MCF 10A (cell line): ENCODE measurements at regions not wholly inside any gene's neighbourhood (a gene's known extent, or its start where the extent isn't known, plus 50 kb on each side); places are given as distances from the start of the nearest gene placed in this dataset.

ENCODE experiments used
- BruUV-seq: library from RNA; stranded (reverse); fragments of 400-500 nt; replicated peaks from 2 replicates; lab custom pipeline; 2021; lab: Mats Ljungman, UMichigan
- CTCF ChIA-PET: fragments of 300-600 bp; sonication (Branson Sonifier 250); formaldehyde crosslinking; extraction: SDS; loops from one replicate; lab custom pipeline; 2021; ENCODE audit warnings: antibody characterized with exemption, inconsistent platforms; lab: Yijun Ruan, JAX
- POLR2A ChIA-PET: fragments of 300-600, 350-650 bp; sonication (Branson Sonifier 250); formaldehyde crosslinking; extraction: SDS; loops from one replicate; lab custom pipeline; 2020; ENCODE audit warnings: antibody characterized with exemption, inconsistent platforms; lab: Yijun Ruan, JAX
- DNase-seq: peaks from one replicate; pipeline ENCODE4 v3.0.0-alpha.2; 2018; ENCODE audit not compliant: unreplicated experiment
- H3K27ac Mint-ChIP-seq: one replicate; pipeline ENCODE4 v1.8.0; 2022; ENCODE audit warnings: mild to moderate bottlenecking, low read depth, mixed read lengths; ENCODE audit not compliant: unreplicated experiment
- H3K27me3 Mint-ChIP-seq: one replicate; pipeline ENCODE4 v1.8.0; 2022; ENCODE audit warnings: mixed read lengths; ENCODE audit not compliant: insufficient read depth, unreplicated experiment
- H3K36me3 Mint-ChIP-seq: one replicate; pipeline ENCODE4 v1.8.0; 2022; ENCODE audit warnings: mild to moderate bottlenecking, moderate library complexity, mixed read lengths; ENCODE audit not compliant: insufficient read depth, unreplicated experiment
- H3K4me1 Mint-ChIP-seq: one replicate; pipeline ENCODE4 v1.8.0; 2022; ENCODE audit warnings: mixed read lengths; ENCODE audit not compliant: insufficient read depth, unreplicated experiment
- H3K4me3 Mint-ChIP-seq: one replicate; pipeline ENCODE4 v1.8.0; 2022; ENCODE audit warnings: mild to moderate bottlenecking, moderate library complexity, mixed read lengths; ENCODE audit not compliant: unreplicated experiment
- H3K9me3 Mint-ChIP-seq: one replicate; pipeline ENCODE4 v1.8.0; 2022; ENCODE audit warnings: mixed read lengths; ENCODE audit not compliant: unreplicated experiment
- CTCF ChIP-seq: fragments of 200-600 bp; IDR thresholded peaks from one replicate; pipeline ENCODE4 v1.8.0; 2022; ENCODE audit warnings: antibody characterized with exemption, mild to moderate bottlenecking; ENCODE audit not compliant: unreplicated experiment
- intact Hi-C: fragments of 100-400 bp; cut with micrococcal nuclease; formaldehyde crosslinking; loops from 2 replicates; pipeline ENCODE4 v1.14.1; 2022

DNA sequence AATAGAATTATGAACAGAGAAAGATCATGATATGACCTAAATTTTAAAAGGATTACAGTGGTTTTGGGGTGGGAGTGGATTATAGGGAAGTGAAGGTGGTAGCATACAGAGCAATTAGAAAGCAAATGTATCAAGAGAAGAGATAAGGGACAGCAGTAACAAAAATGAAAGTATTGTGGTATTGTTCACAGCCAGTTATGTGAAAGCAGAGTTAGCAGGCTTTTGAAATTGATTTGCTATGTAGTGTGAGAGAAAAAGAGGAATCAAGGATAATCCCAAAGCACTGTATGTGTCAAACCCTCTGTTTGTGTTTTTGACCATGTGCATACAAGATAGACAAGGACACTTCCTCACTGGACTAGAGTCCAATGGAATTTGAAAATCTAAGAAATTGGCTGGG, 1721.4 kb downstream of the PCDH9 start:
- H3K9me3 Mint-ChIP-seq: no peaks in the 10 kb centered on the region
- ChIA-PET CTCF (no interaction called here), POLR2A (no interaction called here)
- H3K4me1 Mint-ChIP-seq: no peaks in the 10 kb centered on the region
- H3K4me3 Mint-ChIP-seq: no peak overlapping the region
- DNase-seq: no peak
- no peaks in the 10 kb centered on the region for H3K27me3 Mint-ChIP-seq
- no peaks in the 10 kb centered on the region for H3K36me3 Mint-ChIP-seq
- BruUV-seq: no TSS peak
- H3K27ac Mint-ChIP-seq: no peak overlapping the region
- no peak for TF ChIP-seq CTCF
- intact Hi-C loops: no loop called here

- no TSS peak for BruUV-seq
- POLR2A ChIA-PET: no interaction called here
- Mint-ChIP-seq H3K4me1 (no peaks in the 10 kb centered on the region), H3K27ac (no peak overlapping the region), H3K4me3 (no peak overlapping the region), H3K27me3 (no peaks in the 10 kb centered on the region), H3K36me3 (no peaks in the 10 kb centered on the region), H3K9me3 (no peaks in the 10 kb centered on the region)
- intact Hi-C loops: no loop called here
- CTCF ChIA-PET: no interaction called here
- no peak for DNase-seq
- no peak for TF ChIP-seq CTCF
Observed at GRCh38 chr13:65508338-65508737, 1721.8 kb downstream of the PCDH9 start.

DNA sequence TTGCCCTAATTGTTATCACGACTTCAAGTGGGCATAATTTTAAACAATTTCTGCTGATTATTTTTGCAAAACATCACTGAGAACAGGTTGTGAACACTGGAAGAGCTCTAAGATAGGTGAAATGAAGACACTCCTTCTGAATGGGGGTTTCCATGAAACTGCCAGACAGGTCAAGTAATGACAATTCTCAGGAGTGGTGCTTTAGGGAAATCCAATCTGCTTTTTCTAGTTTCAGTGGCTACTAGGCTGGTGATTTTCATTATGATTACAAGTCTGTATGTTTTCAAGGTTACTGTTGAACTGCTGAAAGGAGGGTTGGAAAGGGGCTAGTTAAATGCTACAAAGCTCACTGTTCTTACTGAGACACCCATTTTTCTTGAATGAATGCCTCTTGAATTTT, 1724.2 kb downstream of the PCDH9 start:
- POLR2A ChIA-PET: no interaction called here
- Mint-ChIP-seq H3K9me3 (peaks cover 14% of the 10 kb centered on the region), H3K27ac (no peak overlapping the region), H3K36me3 (no peaks in the 10 kb centered on the region), H3K4me1 (no peaks in the 10 kb centered on the region), H3K4me3 (no peak overlapping the region), H3K27me3 (no peaks in the 10 kb centered on the region)
- no peak for DNase-seq
- intact Hi-C loops: no loop called here
- CTCF ChIA-PET: interaction anchor here (0.6 to 0.7 kb wide), 2 partner anchors 25 to 802 kb away, joined by 3 read pairs; no protein-coding TSS in a partner anchor
- BruUV-seq: no TSS peak
- TF ChIP-seq CTCF: no peak

DNA sequence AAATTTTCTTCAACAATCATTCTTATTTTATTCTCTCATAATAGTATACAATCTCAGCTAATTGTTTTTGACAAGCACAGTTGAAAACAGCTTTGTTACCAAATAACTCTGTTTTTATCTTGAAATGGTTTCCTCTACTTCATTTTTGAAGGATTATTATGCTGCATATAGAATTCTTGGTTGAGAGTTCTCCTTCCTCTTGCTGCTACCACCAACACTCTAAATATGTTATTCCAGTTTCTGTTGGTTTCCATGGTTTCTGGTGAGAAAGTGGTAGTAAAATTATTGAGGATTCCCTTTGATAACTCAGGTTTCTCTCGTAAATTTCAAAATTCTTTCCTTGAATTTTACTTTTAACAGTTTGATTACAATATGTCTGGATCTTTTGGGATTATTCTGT, 1725.9 kb downstream of the PCDH9 start:
- intact Hi-C loops: no loop called here
- Mint-ChIP-seq H3K27ac (no peak overlapping the region), H3K4me1 (no peaks in the 10 kb centered on the region), H3K36me3 (no peaks in the 10 kb centered on the region), H3K4me3 (no peak overlapping the region), H3K27me3 (no peaks in the 10 kb centered on the region), H3K9me3 (peaks cover 14% of the 10 kb centered on the region)
- no peak for DNase-seq
- POLR2A ChIA-PET: no interaction called here
- CTCF ChIA-PET: no interaction called here
- TF ChIP-seq CTCF: no peak
- BruUV-seq: no TSS peak
